Left renal cortex interstitium (tissue), 4 donors: ENCODE measurements at regions not wholly inside any gene's neighbourhood (a gene's known extent, or its start where the extent isn't known, plus 50 kb on each side); places are given as distances from the start of the nearest gene placed in this dataset.
"Not testable (repeated sequence)": the region's sequence is repeated elsewhere in the genome, so short reads cannot be mapped to it uniquely, and the experiment has no call there.

Experiments
- DNase-seq, 4 donors: peaks; one replicate each; pipeline ENCODE4 v3.0.0-alpha.2; 2013; ENCODE audit warnings: low read depth in 4 of 4, low spot score in 2 of 4, missing footprints in 1 of 4

GRCh38 chr14:106507354-106507753 is 981.0 kb downstream of the TMEM121 start:
- no peak for DNase-seq

- DNase-seq, result no peak
These were observed 981.8 kb downstream of the TMEM121 start for GRCh38 chr14:106508216-106508615.

GRCh38 chr14:106509176-106509575 is 982.8 kb downstream of the TMEM121 start:
- DNase-seq, result no peak

GRCh38 chr14:106509807-106510206 is 983.4 kb downstream of the TMEM121 start:
- no peak for DNase-seq

GRCh38 chr14:106511006-106511799 is 984.8 kb downstream of the TMEM121 start:
- DNase-seq, result no peak

GRCh38 chr14:106511800-106512198 is 985.4 kb downstream of the TMEM121 start:
- DNase-seq, result no peak

- DNase-seq, result no peak
These were observed 986.9 kb downstream of the TMEM121 start for GRCh38 chr14:106513302-106513701.

- no peak for DNase-seq
These were observed 991.9 kb downstream of the TMEM121 start for GRCh38 chr14:106518054-106518943.

GRCh38 chr14:106522118-106522517 is 995.7 kb downstream of the TMEM121 start:
- not testable (repeated sequence) for DNase-seq

GRCh38 chr14:106522990-106523389 is 996.6 kb downstream of the TMEM121 start:
- DNase-seq, result no peak

- DNase-seq, result no peak
These were observed 1002.3 kb downstream of the TMEM121 start for GRCh38 chr14:106528717-106529116.

GRCh38 chr14:106530031-106530422 is 1003.6 kb downstream of the TMEM121 start:
- no peak for DNase-seq

- no peak for DNase-seq
These were observed 1004.2 kb downstream of the TMEM121 start for GRCh38 chr14:106530423-106531107.

GRCh38 chr14:106537597-106537996 is 1011.2 kb downstream of the TMEM121 start:
- not testable (repeated sequence) for DNase-seq

- no peak for DNase-seq
These were observed 1011.8 kb downstream of the TMEM121 start for GRCh38 chr14:106538201-106538600.

GRCh38 chr14:106547735-106548434 is 1021.5 kb downstream of the TMEM121 start:
- DNase-seq, result no peak

- no peak for DNase-seq
These were observed 1022.7 kb downstream of the TMEM121 start for GRCh38 chr14:106549064-106549463.

GRCh38 chr14:106551265-106551664 is 1024.9 kb downstream of the TMEM121 start:
- no peak for DNase-seq

GRCh38 chr14:106556211-106556610 is 1029.8 kb downstream of the TMEM121 start:
- DNase-seq, result not testable (repeated sequence)

GRCh38 chr14:106556665-106557289 is 1030.4 kb downstream of the TMEM121 start:
- DNase-seq, result no peak
